Naive thymus-derived CD4-positive, alpha-beta T cell (primary cell): ENCODE measurements at regions not wholly inside any gene's neighbourhood (a gene's known extent, or its start where the extent isn't known, plus 50 kb on each side); places are given as distances from the start of the nearest gene placed in this dataset.
"Not testable (repeated sequence)": the region's sequence is repeated elsewhere in the genome, so short reads cannot be mapped to it uniquely, and the experiment has no call there.

Experiments used
- ATAC-seq: fragments of 150-1000 bp; cut with Tn5 transposase; 2 replicates; pipeline ENCODE4 v1.10.0; 2021; ENCODE audit warnings: mild to moderate bottlenecking, moderate library complexity
- CTCF ChIA-PET: fragments of 350-600 bp; sonication (Branson Sonifier 250); formaldehyde crosslinking; loops from one replicate; lab custom pipeline; 2021; ENCODE audit warnings: antibody characterized with exemption; lab: Charles Lee
- POLR2A ChIA-PET: fragments of 350-600 bp; sonication (Branson Sonifier 250); formaldehyde crosslinking; loops from one replicate; lab custom pipeline; 2021; ENCODE audit warnings: antibody characterized with exemption, inconsistent platforms; lab: Charles Lee
- DNase-seq, 9 donors: peaks; one replicate each; pipeline versions ENCODE4 v3.0.0 to v3.0.0-alpha.2; 2020 to 2022; ENCODE audit warnings: mixed read lengths in 1 of 9
- H3K27ac ChIP-seq: one replicate; pipeline ENCODE4 v1.7.0; 2013; ENCODE audit warnings: mild to moderate bottlenecking, low read depth, low read length, moderate library complexity
- H3K27me3 ChIP-seq, 2 donors: one replicate each; pipeline ENCODE4 v1.7.0; 2013; ENCODE audit warnings: low read length in 2 of 2, mild to moderate bottlenecking in 2 of 2, moderate library complexity in 2 of 2; ENCODE audit not compliant: control insufficient read depth in 2 of 2, insufficient read depth in 2 of 2
- H3K36me3 ChIP-seq, 3 experiments: 1 replicate in 2 of 3; 2 replicates in 1 of 3; pipeline ENCODE4 v1.7.0; 2013; ENCODE audit warnings: low read length in 3 of 3, mild to moderate bottlenecking in 3 of 3, moderate library complexity in 1 of 3; ENCODE audit not compliant: insufficient read depth in 3 of 3, control insufficient read depth in 2 of 3
- H3K4me1 ChIP-seq, 2 donors: one replicate each; pipeline ENCODE4 v1.7.0; 2013; ENCODE audit warnings: low read length in 2 of 2, mild to moderate bottlenecking in 2 of 2, moderate library complexity in 1 of 2; ENCODE audit not compliant: control insufficient read depth in 2 of 2, insufficient read depth in 2 of 2
- H3K4me3 ChIP-seq: 2 replicates; pipeline ENCODE4 v1.7.0; 2013; ENCODE audit warnings: mild to moderate bottlenecking, low read length
- H3K9me3 ChIP-seq, 3 experiments: 1 replicate in 2 of 3; 2 replicates in 1 of 3; pipeline ENCODE4 v1.7.0; 2013; ENCODE audit warnings: low read length in 3 of 3; ENCODE audit not compliant: control insufficient read depth in 2 of 3
- H3K27ac Mint-ChIP-seq, 9 donors: one replicate each; pipeline ENCODE4 v1.8.0; 2020 to 2022; ENCODE audit warnings: mixed read lengths in 9 of 9, mild to moderate bottlenecking in 8 of 9, moderate library complexity in 5 of 9, inconsistent platforms in 2 of 9
- H3K27me3 Mint-ChIP-seq, 5 donors: one replicate each; pipeline ENCODE4 v1.8.0; 2021 to 2022; ENCODE audit warnings: mixed read lengths in 5 of 5, mild to moderate bottlenecking in 1 of 5
- H3K36me3 Mint-ChIP-seq, 5 donors: one replicate each; pipeline ENCODE4 v1.8.0; 2020 to 2022; ENCODE audit warnings: mixed read lengths in 5 of 5, mild to moderate bottlenecking in 3 of 5, inconsistent platforms in 1 of 5
- H3K4me1 Mint-ChIP-seq, 7 donors: one replicate each; pipeline ENCODE4 v1.8.0; 2020 to 2022; ENCODE audit warnings: mixed read lengths in 7 of 7, mild to moderate bottlenecking in 3 of 7, inconsistent platforms in 1 of 7
- H3K4me3 Mint-ChIP-seq, 10 donors: one replicate each; pipeline ENCODE4 v1.8.0; 2020 to 2022; ENCODE audit warnings: mild to moderate bottlenecking in 10 of 10, mixed read lengths in 10 of 10, moderate library complexity in 6 of 10, inconsistent platforms in 2 of 10
- H3K9me3 Mint-ChIP-seq, 11 donors: one replicate each; pipeline ENCODE4 v1.8.0; 2020 to 2022; ENCODE audit warnings: mixed read lengths in 11 of 11, mild to moderate bottlenecking in 4 of 11, inconsistent platforms in 1 of 11, moderate library complexity in 1 of 11
- intact Hi-C, 2 donors: fragments of 100-400 bp; cut with micrococcal nuclease; formaldehyde crosslinking; loops; one replicate each; pipeline ENCODE4 v1.15.1; 2023

DNA sequence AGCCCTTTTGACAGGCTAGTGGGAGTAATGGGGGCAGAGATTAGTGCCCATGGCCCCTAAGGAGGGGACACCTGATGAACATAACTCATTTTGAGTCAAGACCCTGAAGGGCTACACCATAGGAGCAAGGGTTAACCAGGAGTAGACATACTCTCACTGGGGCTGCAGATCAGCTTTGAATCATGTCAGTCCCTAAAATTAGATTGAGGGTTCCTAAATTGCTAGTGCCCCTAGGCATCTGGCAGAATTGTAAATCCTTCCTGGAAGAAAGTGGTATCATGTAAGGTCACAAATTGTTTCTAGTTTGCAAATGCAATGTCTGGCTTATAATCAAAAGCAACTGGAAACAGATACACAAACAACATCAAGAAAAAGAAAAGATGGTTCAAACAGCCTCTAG lies 52.1 kb upstream of the LRRC37A2 start:
- H3K4me1 Mint-ChIP-seq, H3K9me3 ChIP-seq, H3K27ac Mint-ChIP-seq, H3K4me3 ChIP-seq, H3K4me3 Mint-ChIP-seq, intact Hi-C loops, H3K4me1 ChIP-seq, H3K27ac ChIP-seq, CTCF ChIA-PET, POLR2A ChIA-PET, ATAC-seq, DNase-seq, H3K36me3 Mint-ChIP-seq, H3K27me3 ChIP-seq, H3K9me3 Mint-ChIP-seq, H3K36me3 ChIP-seq, H3K27me3 Mint-ChIP-seq: not testable (repeated sequence)

DNA sequence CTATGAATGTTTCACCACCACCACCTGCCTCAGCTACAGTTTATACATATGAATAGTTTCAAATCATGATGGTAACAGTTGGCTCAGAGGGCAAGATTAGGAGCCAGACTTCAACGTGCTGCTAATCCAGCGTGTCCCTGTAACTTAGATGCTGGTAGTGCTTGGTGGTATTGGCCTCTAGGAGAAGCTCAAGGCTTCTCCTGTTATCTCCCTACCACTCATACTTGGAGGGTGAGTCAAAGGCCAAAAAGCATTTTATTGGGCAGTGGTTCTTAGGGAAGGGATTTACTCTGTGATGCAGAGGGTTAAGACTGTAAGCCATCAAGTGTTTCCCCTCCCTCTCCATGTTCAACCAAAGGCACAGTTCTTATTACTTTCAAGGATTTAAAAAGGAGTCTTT lies 57.2 kb upstream of the LRRC37A2 start:
- H3K36me3 Mint-ChIP-seq, H3K4me3 ChIP-seq, H3K27ac Mint-ChIP-seq, H3K4me1 Mint-ChIP-seq, H3K36me3 ChIP-seq, ATAC-seq, H3K27me3 ChIP-seq, H3K27ac ChIP-seq, H3K4me3 Mint-ChIP-seq, H3K4me1 ChIP-seq, H3K9me3 ChIP-seq, DNase-seq, H3K9me3 Mint-ChIP-seq, CTCF ChIA-PET, H3K27me3 Mint-ChIP-seq, intact Hi-C loops, POLR2A ChIA-PET: not testable (repeated sequence)

DNA sequence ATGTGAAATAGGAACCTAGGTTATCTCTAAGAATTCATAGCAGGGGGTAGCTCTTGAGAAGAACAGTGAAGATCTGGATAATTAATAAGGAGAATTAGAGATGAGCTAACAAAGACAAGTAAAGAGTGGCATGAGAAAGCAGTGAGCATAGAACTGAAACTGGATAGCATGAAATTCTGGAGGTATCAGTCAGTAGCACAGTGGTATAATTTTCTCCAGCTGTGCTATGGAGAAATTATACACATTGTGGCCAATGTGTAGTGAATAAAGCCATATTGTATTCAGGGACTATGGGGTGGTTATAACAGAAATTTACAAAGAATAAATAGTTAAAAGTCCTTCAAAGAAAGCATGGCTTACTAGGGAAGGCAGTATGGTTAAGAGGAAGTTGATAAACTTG lies 57.7 kb upstream of the LRRC37A2 start:
- H3K27ac Mint-ChIP-seq, H3K4me1 Mint-ChIP-seq, H3K4me3 ChIP-seq, CTCF ChIA-PET, H3K9me3 ChIP-seq, H3K36me3 ChIP-seq, H3K27me3 Mint-ChIP-seq, POLR2A ChIA-PET, H3K27ac ChIP-seq, ATAC-seq, H3K4me3 Mint-ChIP-seq, DNase-seq, intact Hi-C loops, H3K36me3 Mint-ChIP-seq, H3K4me1 ChIP-seq, H3K9me3 Mint-ChIP-seq, H3K27me3 ChIP-seq: not testable (repeated sequence)

DNA sequence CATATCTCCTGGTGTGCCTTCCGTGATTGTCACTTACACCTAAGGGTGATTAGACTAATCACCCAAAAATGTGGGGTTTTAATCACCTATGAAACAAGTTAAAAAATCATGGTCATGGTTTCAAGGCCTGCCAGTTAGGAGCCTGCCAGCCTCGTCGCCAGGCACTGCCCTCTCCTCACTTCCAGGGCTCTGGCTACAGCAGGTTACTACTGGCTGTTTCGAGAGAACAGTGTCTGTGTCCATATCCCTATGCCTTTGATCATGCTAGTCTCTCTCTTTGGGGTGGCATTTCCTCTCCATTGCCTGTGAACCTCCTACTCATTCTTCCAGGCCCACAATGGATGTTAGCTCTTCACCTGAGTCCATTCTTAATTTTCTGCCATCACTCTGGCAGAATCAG lies 59.2 kb upstream of the LRRC37A2 start:
- POLR2A ChIA-PET, intact Hi-C loops, H3K27me3 Mint-ChIP-seq: not testable (repeated sequence)

DNA sequence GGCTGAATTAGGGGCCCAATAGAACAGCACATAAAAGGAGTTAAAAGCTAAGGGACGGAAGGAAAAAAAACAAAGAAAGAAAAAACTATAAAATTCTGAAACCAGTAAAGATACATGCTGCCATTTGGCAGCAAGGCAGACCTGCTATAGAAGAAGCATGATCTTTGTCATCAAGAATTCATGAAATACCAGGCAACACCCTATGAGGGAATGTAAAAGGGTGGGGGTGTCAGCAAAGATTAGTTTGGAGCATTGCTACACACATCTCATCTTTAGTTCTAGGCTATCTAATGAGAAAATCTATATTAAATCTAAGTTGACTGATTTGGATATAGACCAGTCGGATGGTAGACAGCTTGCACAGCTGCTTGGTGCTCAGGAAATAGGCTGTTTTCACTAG lies 66.4 kb upstream of the LRRC37A2 start:
- H3K4me1 Mint-ChIP-seq, result not testable (repeated sequence)

More for the DNA sequence above, 59.2 kb upstream of the LRRC37A2 start:
- H3K4me1 ChIP-seq, H3K9me3 ChIP-seq, CTCF ChIA-PET, H3K4me3 Mint-ChIP-seq, H3K4me1 Mint-ChIP-seq, H3K9me3 Mint-ChIP-seq, H3K4me3 ChIP-seq, H3K27ac ChIP-seq, H3K36me3 Mint-ChIP-seq, ATAC-seq, DNase-seq, H3K36me3 ChIP-seq, H3K27me3 ChIP-seq, H3K27ac Mint-ChIP-seq: not testable (repeated sequence)

DNA sequence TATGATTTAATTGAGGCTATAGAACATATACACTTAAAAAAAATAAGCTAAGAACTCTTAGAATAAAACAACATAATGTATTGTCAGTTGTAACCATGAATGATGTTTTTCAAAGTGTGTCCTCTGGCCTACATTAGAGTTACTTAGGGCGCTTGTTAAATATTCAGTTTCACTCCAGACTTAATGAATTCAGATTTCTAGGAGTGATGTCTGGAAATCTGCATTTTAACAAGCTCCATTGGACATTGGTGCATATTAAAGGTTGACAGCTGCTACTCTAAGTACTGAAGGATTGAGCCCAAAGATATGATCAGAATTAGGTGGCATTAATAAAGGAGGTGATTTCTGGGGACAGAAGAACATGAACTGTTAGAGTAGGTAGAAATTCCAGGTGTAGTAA lies 66.9 kb upstream of the LRRC37A2 start:
- H3K9me3 ChIP-seq, H3K4me3 ChIP-seq, POLR2A ChIA-PET, H3K4me3 Mint-ChIP-seq, CTCF ChIA-PET, DNase-seq, ATAC-seq, H3K27ac ChIP-seq, H3K4me1 ChIP-seq, H3K27me3 Mint-ChIP-seq, H3K9me3 Mint-ChIP-seq, H3K4me1 Mint-ChIP-seq, intact Hi-C loops, H3K36me3 ChIP-seq, H3K27me3 ChIP-seq, H3K27ac Mint-ChIP-seq, H3K36me3 Mint-ChIP-seq: not testable (repeated sequence)

More for the DNA sequence above, 66.4 kb upstream of the LRRC37A2 start:
- H3K27me3 Mint-ChIP-seq, ATAC-seq, H3K9me3 Mint-ChIP-seq, DNase-seq, H3K36me3 ChIP-seq, intact Hi-C loops, H3K4me3 Mint-ChIP-seq, H3K27ac Mint-ChIP-seq, H3K9me3 ChIP-seq, H3K27ac ChIP-seq, H3K36me3 Mint-ChIP-seq, H3K4me1 ChIP-seq, CTCF ChIA-PET, POLR2A ChIA-PET, H3K27me3 ChIP-seq, H3K4me3 ChIP-seq: not testable (repeated sequence)

DNA sequence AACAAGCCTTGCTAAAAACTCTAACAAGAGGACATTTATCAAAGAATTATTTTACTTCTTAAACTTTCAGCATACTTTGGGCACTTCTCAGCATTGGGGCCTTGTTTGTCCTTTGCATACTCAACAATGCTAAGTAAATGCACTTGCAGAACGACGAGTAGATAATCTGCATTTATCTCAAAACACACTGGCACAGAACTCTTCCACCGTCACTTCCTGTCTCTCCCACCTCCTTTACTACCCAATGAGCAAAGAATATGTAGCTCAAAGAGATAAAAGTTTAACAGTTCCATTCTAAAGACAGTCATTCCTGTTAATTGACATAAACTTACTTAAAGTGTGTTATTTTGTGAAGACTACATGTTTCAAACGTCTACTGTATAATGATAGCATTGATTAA lies 70.1 kb upstream of the LRRC37A2 start:
- H3K36me3 Mint-ChIP-seq, H3K4me3 ChIP-seq, H3K27ac ChIP-seq, H3K4me1 ChIP-seq, H3K9me3 ChIP-seq, POLR2A ChIA-PET, H3K4me3 Mint-ChIP-seq, H3K9me3 Mint-ChIP-seq, H3K27me3 Mint-ChIP-seq, H3K27me3 ChIP-seq, H3K36me3 ChIP-seq, intact Hi-C loops, H3K27ac Mint-ChIP-seq, H3K4me1 Mint-ChIP-seq, DNase-seq, ATAC-seq, CTCF ChIA-PET: not testable (repeated sequence)
